ENCODE measurements at regions not wholly inside any gene's neighbourhood (a gene's known extent, or its start where the extent isn't known, plus 50 kb on each side); places are given as distances from the start of the nearest gene placed in this dataset.

- no peak for DNase-seq
Measured at GRCh38 chr18:41012194-41012593, 942.8 kb upstream of the PIK3C3 start.

GRCh38 chr18:41009926-41010325 lies 945.1 kb upstream of the PIK3C3 start:
- DNase-seq, result no peak

- no peak for DNase-seq
Measured at GRCh38 chr18:41004324-41004723, 950.7 kb upstream of the PIK3C3 start.

- DNase-seq, result no peak
Measured at GRCh38 chr18:40995529-40995928, 959.5 kb upstream of the PIK3C3 start.

GRCh38 chr18:40993363-40993762 lies 961.7 kb upstream of the PIK3C3 start:
- DNase-seq, result no peak

- DNase-seq, result no peak
Measured at GRCh38 chr18:40987581-40987980, 967.5 kb upstream of the PIK3C3 start.

- no peak for DNase-seq
Measured at GRCh38 chr18:40985436-40985835, 969.6 kb upstream of the PIK3C3 start.

GRCh38 chr18:40984856-40985255 lies 970.2 kb upstream of the PIK3C3 start:
- DNase-seq, result no peak

GRCh38 chr18:40983835-40984234 lies 971.2 kb upstream of the PIK3C3 start:
- no peak for DNase-seq

GRCh38 chr18:40980171-40980570 lies 974.9 kb upstream of the PIK3C3 start:
- DNase-seq, result no peak

- DNase-seq, result no peak
Measured at GRCh38 chr18:40976050-40976449, 979.0 kb upstream of the PIK3C3 start.

GRCh38 chr18:40974448-40974847 lies 980.6 kb upstream of the PIK3C3 start:
- no peak for DNase-seq

- DNase-seq, result no peak
Measured at GRCh38 chr18:40962784-40963183, 992.2 kb upstream of the PIK3C3 start.

GRCh38 chr18:40957533-40958070 lies 997.4 kb upstream of the PIK3C3 start:
- DNase-seq, result no peak

- no peak for DNase-seq
Measured at GRCh38 chr18:40956213-40956612, 998.8 kb upstream of the PIK3C3 start.

- no peak for DNase-seq
Measured at GRCh38 chr18:40955351-40955750, 999.7 kb upstream of the PIK3C3 start.

GRCh38 chr18:40949114-40949950 lies 1005.7 kb upstream of the PIK3C3 start:
- DNase-seq, result no peak

GRCh38 chr18:40944576-40944975 lies 1010.5 kb upstream of the PIK3C3 start:
- DNase-seq, result no peak

- no peak for DNase-seq
Measured at GRCh38 chr18:40939656-40940515, 1015.1 kb upstream of the PIK3C3 start.

- DNase-seq, result no peak
Measured at GRCh38 chr18:40938615-40939014, 1016.4 kb upstream of the PIK3C3 start.

- DNase-seq, result no peak
Measured at GRCh38 chr18:40937386-40937785, 1017.6 kb upstream of the PIK3C3 start.

GRCh38 chr18:40935423-40935822 lies 1019.6 kb upstream of the PIK3C3 start:
- no peak for DNase-seq

GRCh38 chr18:40932862-40933261 lies 1022.2 kb upstream of the PIK3C3 start:
- no peak for DNase-seq
